HG03103 (cell line): ENCODE measurements at regions not wholly inside any gene's neighbourhood (a gene's known extent, or its start where the extent isn't known, plus 50 kb on each side); places are given as distances from the start of the nearest gene placed in this dataset.
"Not testable (repeated sequence)": the region's sequence is repeated elsewhere in the genome, so short reads cannot be mapped to it uniquely, and the experiment has no call there.

Source experiments
- ATAC-seq: cut with Tn5 transposase; IDR thresholded peaks from one replicate; pipeline ENCODE4 v1.9.1; 2021; ENCODE audit warnings: low read depth; ENCODE audit not compliant: unreplicated experiment

- ATAC-seq = peak; percentile 80
Observed at GRCh38 chr2:220687231-220687843, 884.8 kb downstream of the EPHA4 start.

- ATAC-seq = no peak
Observed at GRCh38 chr2:220695397-220696279, 876.5 kb downstream of the EPHA4 start.

- ATAC-seq = no peak
Observed at GRCh38 chr2:220696280-220696669, 875.8 kb downstream of the EPHA4 start.

GRCh38 chr2:220697011-220697410 is 875.1 kb downstream of the EPHA4 start:
- ATAC-seq = no peak

- no peak for ATAC-seq
Observed at GRCh38 chr2:220701115-220701514, 871.0 kb downstream of the EPHA4 start.

GRCh38 chr2:220703279-220703678 is 868.8 kb downstream of the EPHA4 start:
- ATAC-seq = no peak

GRCh38 chr2:220704081-220704480 is 868.0 kb downstream of the EPHA4 start:
- no peak for ATAC-seq

GRCh38 chr2:220704810-220705209 is 867.3 kb downstream of the EPHA4 start:
- ATAC-seq = no peak

- ATAC-seq = no peak
Observed at GRCh38 chr2:220705678-220706077, 866.4 kb downstream of the EPHA4 start.

GRCh38 chr2:220707261-220707660 is 864.8 kb downstream of the EPHA4 start:
- ATAC-seq = no peak

GRCh38 chr2:220708366-220708765 is 863.7 kb downstream of the EPHA4 start:
- ATAC-seq = no peak

GRCh38 chr2:220717283-220717682 is 854.8 kb downstream of the EPHA4 start:
- ATAC-seq = no peak

GRCh38 chr2:220736778-220737177 is 835.3 kb downstream of the EPHA4 start:
- no peak for ATAC-seq

- no peak for ATAC-seq
Observed at GRCh38 chr2:220743203-220743602, 828.9 kb downstream of the EPHA4 start.

GRCh38 chr2:220744861-220745260 is 827.2 kb downstream of the EPHA4 start:
- ATAC-seq = no peak

- ATAC-seq = no peak
Observed at GRCh38 chr2:220745682-220746081, 826.4 kb downstream of the EPHA4 start.

GRCh38 chr2:220747736-220748135 is 824.4 kb downstream of the EPHA4 start:
- no peak for ATAC-seq

- ATAC-seq = no peak
Observed at GRCh38 chr2:220748875-220749479, 823.1 kb downstream of the EPHA4 start.

- no peak for ATAC-seq
Observed at GRCh38 chr2:220753486-220753885, 818.6 kb downstream of the EPHA4 start.

GRCh38 chr2:220756653-220757052 is 815.5 kb downstream of the EPHA4 start:
- no peak for ATAC-seq

GRCh38 chr2:220758376-220758775 is 813.7 kb downstream of the EPHA4 start:
- ATAC-seq = not testable (repeated sequence)

- no peak for ATAC-seq
Observed at GRCh38 chr2:220764171-220764570, 807.9 kb downstream of the EPHA4 start.
